NCI-H774 (cell line): ENCODE measurements at regions not wholly inside any gene's neighbourhood (a gene's known extent, or its start where the extent isn't known, plus 50 kb on each side); places are given as distances from the start of the nearest gene placed in this dataset.
"Not testable (repeated sequence)": the region's sequence is repeated elsewhere in the genome, so short reads cannot be mapped to it uniquely, and the experiment has no call there.

Experiments used
- DNase-seq: peaks from one replicate; lab custom pipeline; 2025; lab: John Stamatoyannopoulos, UW

DNA sequence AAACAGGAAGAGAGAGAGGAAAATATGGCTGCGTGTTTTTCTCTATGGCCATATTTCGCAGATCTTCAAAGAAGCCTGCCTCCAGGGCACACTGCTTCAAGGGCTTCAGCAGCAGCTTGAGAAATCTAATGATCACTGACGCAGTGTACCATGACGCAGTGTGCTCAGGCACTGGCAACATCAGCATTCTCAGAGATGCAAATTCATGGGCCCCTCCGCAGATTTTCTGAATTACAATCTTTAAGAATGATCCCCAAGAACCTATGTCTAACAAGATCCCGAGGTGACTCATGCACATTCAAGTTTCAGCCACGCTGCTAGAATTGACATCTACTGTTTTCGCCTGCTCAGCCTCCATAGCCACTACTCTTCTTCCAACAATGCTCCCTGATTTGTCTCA is 143.9 kb upstream of the ZNF366 start:
- DNase-seq: no peak

- no peak for DNase-seq
Measured at GRCh38 chr5:72649449-72649848, 142.2 kb upstream of the ZNF366 start.

DNA sequence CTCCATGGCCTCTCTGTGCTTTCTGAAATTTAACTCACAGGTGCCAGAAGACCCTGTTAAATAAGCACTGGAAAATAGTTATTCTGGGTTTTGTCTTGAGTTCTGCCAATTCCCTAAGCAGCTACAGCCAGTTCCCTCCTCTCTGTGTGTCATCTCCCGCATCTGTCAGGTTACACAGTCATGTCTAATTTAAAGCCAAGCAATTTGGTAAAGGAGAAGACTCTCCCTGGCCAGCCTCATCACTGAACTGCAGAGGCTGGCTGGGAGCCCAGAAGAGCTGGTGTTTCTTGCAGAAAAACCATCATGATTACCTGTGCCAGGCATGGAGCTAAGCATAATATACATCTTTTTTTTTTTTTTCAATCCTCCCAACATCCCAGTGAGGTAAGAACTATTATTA is 141.3 kb upstream of the ZNF366 start:
- no peak for DNase-seq

GRCh38 chr5:72647806-72648205 is 140.6 kb upstream of the ZNF366 start:
- no peak for DNase-seq

- DNase-seq: no peak
Measured at GRCh38 chr5:72646246-72646866, 139.1 kb upstream of the ZNF366 start.

GRCh38 chr5:72645064-72645846 is 138.0 kb upstream of the ZNF366 start:
- no peak for DNase-seq

DNA sequence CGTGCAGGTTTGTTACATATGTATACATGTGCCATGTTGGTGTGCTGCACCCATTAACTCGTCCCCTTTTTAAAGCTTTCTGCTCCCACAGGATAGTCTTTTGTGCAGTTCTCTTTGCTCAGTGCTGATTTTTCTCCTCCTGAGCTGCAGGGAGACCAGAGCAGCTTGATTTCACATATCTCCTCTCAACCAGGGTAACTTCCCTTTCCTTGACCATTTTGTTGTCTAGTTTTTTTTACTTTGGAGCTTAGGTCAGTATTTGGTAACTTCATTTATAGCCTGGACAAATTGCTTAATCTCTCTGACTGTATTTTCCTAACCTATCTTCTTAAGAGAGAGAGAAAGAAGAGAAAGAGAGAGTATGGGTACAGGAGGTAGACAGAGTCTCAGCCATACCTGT is 137.1 kb upstream of the ZNF366 start:
- DNase-seq: no peak

DNA sequence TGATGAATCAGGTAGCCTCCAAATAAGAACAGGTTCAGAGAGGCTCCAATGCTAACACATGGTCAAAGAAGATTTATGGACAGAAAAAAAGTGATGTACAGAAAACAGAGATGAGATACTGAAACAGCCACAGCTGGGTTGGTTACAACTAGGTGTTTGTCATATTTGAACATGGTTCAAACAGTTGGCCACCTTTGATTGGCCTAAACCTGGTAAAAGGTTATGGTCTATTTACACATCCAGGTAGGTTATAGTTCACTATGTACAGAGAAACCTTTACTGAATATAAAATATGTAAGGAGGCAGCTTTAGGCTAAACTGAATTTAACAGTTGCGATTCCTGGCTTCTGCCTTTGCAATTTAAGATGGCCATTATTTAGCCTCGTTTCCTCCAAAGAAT is 134.0 kb upstream of the ZNF366 start:
- no peak for DNase-seq

DNA sequence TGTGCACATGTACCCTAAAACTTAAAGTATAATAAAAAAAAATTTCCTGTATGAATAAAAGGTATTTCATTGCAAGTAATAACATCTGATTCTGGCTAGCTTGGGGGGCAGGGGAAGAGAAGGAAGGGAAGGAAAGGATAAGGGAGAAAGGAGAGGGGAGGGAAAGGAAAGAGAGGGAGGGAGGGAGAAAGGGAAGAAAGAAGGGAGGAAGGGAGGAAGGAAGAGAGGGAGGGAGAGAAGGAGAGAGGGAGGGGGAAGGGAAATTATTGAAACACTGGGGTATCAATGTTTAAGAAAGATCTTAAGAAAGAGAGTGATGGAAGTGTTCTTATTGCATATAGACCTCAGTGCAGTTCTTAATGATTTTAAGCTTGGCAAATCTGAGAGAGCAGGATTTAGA is 129.8 kb upstream of the ZNF366 start:
- DNase-seq: no peak

DNA sequence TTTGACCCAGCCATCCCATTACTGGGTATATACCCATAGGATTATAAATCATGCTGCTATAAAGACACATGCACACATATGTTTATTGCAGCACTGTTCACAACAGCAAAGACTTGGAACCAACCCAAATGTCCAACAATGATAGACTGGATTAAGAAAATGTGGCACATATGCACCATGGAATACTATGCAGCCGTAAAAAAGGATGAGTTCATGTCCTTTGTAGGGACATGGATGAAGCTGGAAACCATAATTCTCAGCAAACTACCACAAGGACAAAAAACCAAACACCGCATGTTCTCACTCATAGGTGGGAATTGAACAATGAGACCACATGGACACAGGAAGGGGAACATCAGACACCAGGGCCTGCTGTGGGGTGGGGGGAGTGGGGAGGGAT is 129.4 kb upstream of the ZNF366 start:
- DNase-seq: not testable (repeated sequence)

DNA sequence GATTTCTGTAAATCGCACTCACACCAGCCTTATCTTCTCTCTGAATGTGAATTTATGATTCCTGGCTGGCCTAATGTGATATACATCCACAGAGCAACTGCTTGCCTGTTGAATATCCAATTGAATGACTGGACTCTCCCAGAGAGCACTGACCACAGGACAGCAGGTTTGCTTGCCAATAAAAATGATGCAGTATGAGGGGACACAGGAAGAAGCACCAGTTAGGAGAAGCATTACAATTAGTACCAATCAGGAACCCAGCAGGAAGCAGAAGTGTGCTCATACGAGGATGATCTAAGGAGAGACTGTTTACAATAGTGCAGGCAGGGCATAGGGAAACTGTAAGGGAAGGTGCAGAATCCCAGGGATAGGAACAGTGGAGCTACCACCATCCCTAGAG is 127.2 kb upstream of the ZNF366 start:
- DNase-seq: no peak

DNA sequence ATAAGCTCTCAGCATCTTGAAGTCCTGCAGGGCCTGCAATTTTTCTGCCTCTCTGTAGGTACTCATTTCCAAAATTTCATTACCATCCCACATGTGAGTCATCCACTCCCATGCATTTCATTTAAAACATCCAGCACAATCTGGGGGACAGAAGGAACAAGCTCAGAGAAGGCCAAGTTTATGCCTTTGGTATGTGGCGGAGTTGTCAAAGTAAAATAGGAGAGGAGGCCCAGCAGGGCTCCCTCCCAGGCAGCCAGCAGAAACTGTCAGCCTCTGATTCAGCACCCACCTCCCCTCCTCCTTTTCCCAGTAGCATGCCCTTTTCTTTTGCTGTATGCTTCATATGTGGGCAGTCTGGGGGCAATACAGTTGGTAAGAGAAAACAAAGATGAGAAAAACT is 126.4 kb upstream of the ZNF366 start:
- DNase-seq: no peak

DNA sequence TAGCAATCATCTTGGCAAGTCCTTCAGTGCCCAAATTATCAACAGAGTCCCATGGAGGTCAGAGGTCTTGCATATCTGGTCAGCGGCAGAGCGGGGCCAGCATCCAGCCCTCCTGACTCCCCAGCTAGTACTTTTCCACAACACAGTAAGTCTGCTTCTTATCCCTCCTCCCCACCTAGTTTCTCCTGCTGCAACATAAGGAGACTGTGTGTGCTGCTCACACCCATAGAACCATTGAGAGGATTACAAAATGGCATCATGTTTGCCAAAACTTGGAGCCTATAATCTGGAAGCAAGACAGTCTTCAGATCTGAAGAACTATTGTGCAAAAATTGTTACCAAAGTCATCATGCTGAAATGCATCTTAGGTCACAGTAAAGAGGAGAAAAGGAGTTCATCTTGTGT is 125.8 kb upstream of the ZNF366 start:
- DNase-seq: no peak

GRCh38 chr5:72630721-72631120 is 123.5 kb upstream of the ZNF366 start:
- DNase-seq: no peak

- DNase-seq: no peak
Measured at GRCh38 chr5:72630081-72630480, 122.9 kb upstream of the ZNF366 start.

DNA sequence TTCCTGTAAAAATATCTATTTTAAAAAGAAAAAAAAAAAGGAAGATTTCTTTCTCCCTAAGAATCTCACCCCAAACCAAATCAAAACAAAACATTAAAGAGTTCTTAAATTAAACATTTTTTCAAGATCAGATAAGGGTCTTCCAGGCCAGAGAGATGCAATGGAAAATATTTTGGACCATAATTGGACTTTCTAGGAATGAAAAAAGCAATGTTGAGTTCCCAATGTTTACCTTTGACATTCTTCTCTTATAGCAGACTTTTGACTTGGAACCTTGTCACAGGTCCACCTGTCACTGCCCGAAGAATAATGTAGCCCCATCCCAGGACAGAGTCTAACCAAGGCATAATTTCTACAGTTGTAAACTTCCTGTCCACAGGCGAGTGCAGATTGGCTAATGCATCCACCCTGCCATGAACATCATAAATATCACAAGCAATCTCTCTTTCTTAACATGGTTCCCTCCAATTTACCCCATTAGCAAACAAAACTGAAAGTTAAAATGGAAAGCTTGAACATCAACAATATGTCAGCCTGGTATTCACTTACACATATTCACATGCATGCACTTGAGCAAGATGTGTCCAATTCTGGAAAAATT is 121.7 kb upstream of the ZNF366 start:
- no peak for DNase-seq

DNA sequence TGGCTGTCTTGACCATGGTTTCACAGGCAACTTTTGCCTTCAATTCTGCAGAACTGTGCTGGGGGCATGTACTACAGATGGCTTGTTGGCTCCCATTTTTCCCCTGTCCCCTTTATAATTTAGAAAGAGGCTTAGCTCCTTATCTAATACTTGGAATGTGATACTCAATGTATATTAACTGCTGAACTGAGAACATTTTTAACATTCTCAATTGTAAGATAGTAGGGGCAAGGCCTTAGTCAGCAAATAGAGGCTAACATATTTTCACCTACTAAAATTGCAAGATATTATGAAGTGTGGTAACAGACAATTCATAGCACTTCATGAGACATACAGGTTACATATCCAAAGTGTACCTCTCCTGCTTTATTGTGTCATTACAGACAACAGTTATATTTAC is 118.1 kb upstream of the ZNF366 start:
- no peak for DNase-seq

DNA sequence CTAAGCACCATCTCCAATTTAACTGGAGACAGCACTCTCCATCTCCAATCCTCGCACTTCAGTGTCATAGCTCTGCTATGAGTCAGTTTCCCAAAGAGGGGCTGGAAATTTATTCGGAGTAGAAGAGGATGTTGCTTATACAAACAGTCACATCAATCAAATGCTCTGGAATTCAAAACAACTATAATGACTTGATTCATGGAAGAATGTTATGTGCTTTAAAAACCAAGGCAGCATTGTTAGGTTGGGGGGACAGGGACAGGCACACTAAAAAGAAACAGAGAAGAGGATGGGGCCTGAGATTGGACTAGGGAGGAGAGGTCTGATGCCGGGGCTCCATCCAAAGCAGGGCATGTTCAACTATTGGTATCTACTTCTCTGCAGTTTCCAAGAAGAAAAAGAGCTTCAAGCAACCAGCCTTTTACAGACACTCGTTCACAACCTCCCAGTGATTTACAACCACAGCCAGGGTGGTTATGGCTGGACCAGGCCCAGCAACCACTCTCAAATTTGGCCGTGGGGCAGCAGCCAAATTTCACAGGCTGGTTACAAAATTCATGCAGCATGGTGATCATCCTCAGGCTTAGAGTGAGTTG is 117.5 kb upstream of the ZNF366 start:
- no peak for DNase-seq

DNA sequence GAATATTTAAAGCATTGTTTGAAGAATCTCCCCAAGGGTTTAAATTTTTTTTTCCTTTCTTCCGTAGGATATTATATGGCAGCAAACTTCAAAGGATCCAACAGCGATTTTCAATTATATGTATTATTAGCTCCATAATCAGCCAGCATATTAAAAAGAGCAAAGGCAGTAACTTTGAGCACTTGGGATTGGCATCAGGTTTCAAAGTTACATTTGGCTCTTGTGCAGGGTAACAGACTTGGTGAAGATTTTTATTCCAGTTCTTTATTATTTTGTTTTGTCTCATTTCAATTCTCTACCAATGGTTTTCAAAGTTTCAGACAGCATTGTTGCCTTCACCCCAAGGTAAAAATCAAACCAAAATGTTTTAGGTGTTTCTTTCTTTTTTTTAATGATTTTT is 116.7 kb upstream of the ZNF366 start:
- DNase-seq: no peak

- DNase-seq: no peak
Measured at GRCh38 chr5:72623323-72623722, 116.1 kb upstream of the ZNF366 start.

DNA sequence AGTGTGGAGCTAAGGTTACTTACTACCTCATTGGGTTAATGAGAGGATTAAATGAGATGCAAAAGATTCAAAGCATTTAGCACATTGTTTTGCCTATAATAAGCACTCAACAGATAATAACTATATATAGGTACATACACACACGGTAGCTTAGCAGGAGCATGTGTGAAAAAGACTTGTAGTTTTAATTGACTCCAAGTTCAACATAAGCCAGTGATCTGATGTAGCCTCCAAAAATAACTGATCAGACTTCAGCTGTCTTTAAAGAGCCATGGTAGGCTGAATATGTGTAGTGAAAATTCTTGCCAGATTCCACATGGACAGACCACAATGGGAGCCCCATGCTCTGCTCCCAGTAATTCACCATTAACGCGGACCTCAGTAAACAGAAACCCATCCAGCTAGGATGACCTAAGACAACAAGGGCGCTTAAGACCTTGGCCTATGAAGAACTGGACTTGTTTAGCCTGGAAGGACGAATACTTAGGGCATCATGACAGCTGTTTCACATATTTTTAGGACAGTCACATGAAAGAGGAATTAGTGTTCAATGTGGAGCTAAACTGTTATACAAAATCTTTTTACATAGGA is 115.1 kb upstream of the ZNF366 start:
- no peak for DNase-seq

- no peak for DNase-seq
Measured at GRCh38 chr5:72621576-72621975, 114.4 kb upstream of the ZNF366 start.

DNA sequence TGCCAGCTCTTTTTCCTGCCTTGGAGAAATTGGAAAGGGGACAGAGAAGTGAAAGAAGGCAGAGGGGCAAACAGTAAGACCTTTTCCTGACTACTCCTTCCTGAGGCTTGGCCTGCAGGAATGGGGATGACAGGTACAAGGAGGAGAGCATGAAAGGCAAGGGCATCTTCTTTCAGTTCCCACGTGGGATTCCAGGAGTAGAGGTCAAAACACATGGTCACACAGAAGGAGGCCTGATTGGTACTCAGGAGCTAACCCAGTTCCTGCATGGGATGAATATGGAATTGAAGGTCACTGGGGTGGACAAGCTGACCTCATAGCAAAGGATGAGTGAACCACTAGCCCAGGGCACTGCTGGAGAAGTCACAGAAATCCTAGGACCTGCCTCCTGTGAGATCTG is 112.5 kb upstream of the ZNF366 start:
- DNase-seq: no peak
